ENCODE measurements at regions not wholly inside any gene's neighbourhood (a gene's known extent, or its start where the extent isn't known, plus 50 kb on each side); places are given as distances from the start of the nearest gene placed in this dataset.

GRCh38 chr2:74051504-74051903 is 66.8 kb downstream of the TET3 start:
- TF ChIP-seq POLR2A (IDR thresholded peaks at IDR 0.05; ENCODE audit: control extremely low read depth in 1 of 2, low read depth in 2 of 2, low read length in 2 of 2) (no peak), RXRA (IDR thresholded peaks at IDR 0.05; ENCODE audit: insufficient read depth, low read depth, low read length) (no peak), RFX5 (IDR thresholded peaks at IDR 0.05; ENCODE audit: borderline replicate concordance, low read depth, low read length) (no peak), ZNF274 (IDR thresholded peaks at IDR 0.05; ENCODE audit: borderline replicate concordance, extremely low read depth, low read length) (no peak), CHD2 (IDR thresholded peaks at IDR 0.05; ENCODE audit: low read length) (no peak), CTCF (IDR thresholded peaks at IDR 0.05; ENCODE audit: control extremely low read depth in 1 of 3, insufficient read depth in 1 of 3, low read depth in 1 of 3, low read length in 3 of 3) (no peak), POLR2AphosphoS5 (IDR thresholded peaks at IDR 0.05; ENCODE audit: low read depth, low read length) (no peak), JUN (IDR thresholded peaks at IDR 0.05; ENCODE audit: low read depth, low read length) (no peak), SIN3A (conservative IDR thresholded peaks at IDR 0.05 in 1 of 2, IDR thresholded peaks at IDR 0.05 in 1 of 2; ENCODE audit: low read depth in 1 of 2, low read length in 2 of 2) (no peak), EP300 (IDR thresholded peaks at IDR 0.05; ENCODE audit: borderline replicate concordance in 1 of 2, low read depth in 2 of 2, low read length in 2 of 2) (no peak)
